Stimulated activated CD4-positive, alpha-beta T cell treated with anti-CD3 and anti-CD28 coated beads, TNF-alpha, amount 100 ng/mL, for 48 hours (primary cell): ENCODE measurements at regions not wholly inside any gene's neighbourhood (a gene's known extent, or its start where the extent isn't known, plus 50 kb on each side); places are given as distances from the start of the nearest gene placed in this dataset.
"Not testable (repeated sequence)": the region's sequence is repeated elsewhere in the genome, so short reads cannot be mapped to it uniquely, and the experiment has no call there.

Experiments used
- DNase-seq, 3 donors: peaks; one replicate each; pipeline ENCODE4 v3.0.0-alpha.2; 2020; ENCODE audit warnings: low read depth in 3 of 3

- DNase-seq = no peak
Measured at GRCh38 chr1:238652346-238652968, 733.9 kb upstream of the CHRM3 start.

- no peak for DNase-seq
Measured at GRCh38 chr1:238649200-238649599, 737.2 kb upstream of the CHRM3 start.

GRCh38 chr1:238648751-238649150, 737.6 kb upstream of the CHRM3 start:
- DNase-seq = no peak

- DNase-seq = no peak
Measured at GRCh38 chr1:238648296-238648695, 738.1 kb upstream of the CHRM3 start.

GRCh38 chr1:238647877-238648276, 738.5 kb upstream of the CHRM3 start:
- DNase-seq = no peak

GRCh38 chr1:238642231-238642630, 744.1 kb upstream of the CHRM3 start:
- no peak for DNase-seq

GRCh38 chr1:238639861-238640260, 746.5 kb upstream of the CHRM3 start:
- DNase-seq = no peak

GRCh38 chr1:238628110-238628509, 737.4 kb upstream of the ZP4 start:
- DNase-seq = no peak

- no peak for DNase-seq
Measured at GRCh38 chr1:238624776-238625175, 734.1 kb upstream of the ZP4 start.

GRCh38 chr1:238621405-238621804, 730.7 kb upstream of the ZP4 start:
- DNase-seq = no peak

GRCh38 chr1:238619652-238620051, 728.9 kb upstream of the ZP4 start:
- no peak for DNase-seq

GRCh38 chr1:238611406-238611805, 720.7 kb upstream of the ZP4 start:
- no peak for DNase-seq

- DNase-seq = no peak
Measured at GRCh38 chr1:238608144-238608543, 717.4 kb upstream of the ZP4 start.

GRCh38 chr1:238606896-238607295, 716.2 kb upstream of the ZP4 start:
- DNase-seq = no peak

GRCh38 chr1:238606457-238606856, 715.7 kb upstream of the ZP4 start:
- no peak for DNase-seq

GRCh38 chr1:238604357-238604756, 713.6 kb upstream of the ZP4 start:
- DNase-seq = no peak

GRCh38 chr1:238601604-238602003, 710.9 kb upstream of the ZP4 start:
- DNase-seq = not testable (repeated sequence)

GRCh38 chr1:238596703-238597102, 706.0 kb upstream of the ZP4 start:
- no peak for DNase-seq

GRCh38 chr1:238592621-238593020, 701.9 kb upstream of the ZP4 start:
- no peak for DNase-seq

- no peak for DNase-seq
Measured at GRCh38 chr1:238589843-238590435, 699.2 kb upstream of the ZP4 start.

- no peak for DNase-seq
Measured at GRCh38 chr1:238582816-238583215, 692.1 kb upstream of the ZP4 start.

- DNase-seq = no peak
Measured at GRCh38 chr1:238581332-238581731, 690.6 kb upstream of the ZP4 start.

GRCh38 chr1:238568735-238569134, 678.0 kb upstream of the ZP4 start:
- no peak for DNase-seq

- no peak for DNase-seq
Measured at GRCh38 chr1:238562341-238562740, 671.6 kb upstream of the ZP4 start.
